OCI-LY7 (cell line): ENCODE measurements at regions not wholly inside any gene's neighbourhood (a gene's known extent, or its start where the extent isn't known, plus 50 kb on each side); places are given as distances from the start of the nearest gene placed in this dataset.

ENCODE experiments used
- BruUV-seq: library from RNA; stranded (reverse); fragments of 400-500 nt; replicated peaks from 2 replicates; lab custom pipeline; 2021; lab: Mats Ljungman, UMichigan
- CTCF ChIA-PET: fragments of 300-600 bp; sonication (Branson Sonifier 250); formaldehyde crosslinking; loops from one replicate; lab custom pipeline; 2022; ENCODE audit warnings: antibody characterized with exemption; ENCODE audit not compliant: unreplicated experiment; lab: Charles Lee
- POLR2A ChIA-PET: fragments of 300-600 bp; sonication (Branson Sonifier 250); formaldehyde crosslinking; loops from one replicate; lab custom pipeline; 2022; ENCODE audit warnings: antibody characterized with exemption; lab: Charles Lee
- DNase-seq: peaks from one replicate; pipeline ENCODE4 v3.0.0-alpha.2; 2015; ENCODE audit warnings: low spot score
- H2AFZ ChIP-seq: fragments of 200-600 bp; sonication (generic), shearing (Covaris generic); 2 replicates; pipeline ENCODE4 v1.6.1; 2014; ENCODE audit warnings: mild to moderate bottlenecking, antibody characterized with exemption, low read length, moderate library complexity
- H3K27ac ChIP-seq: fragments of 200-600 bp; sonication (generic); 2 replicates; pipeline ENCODE4 v1.5.1; 2014; ENCODE audit warnings: mixed run types, low read depth, mild to moderate bottlenecking, moderate library complexity, low read length, inconsistent platforms; ENCODE audit not compliant: poor library complexity, severe bottlenecking
- H3K36me3 ChIP-seq: fragments of 200-600 bp; sonication (generic); 2 replicates; pipeline ENCODE4 v1.6.1; 2014; ENCODE audit warnings: mild to moderate bottlenecking, antibody characterized with exemption, low read length, moderate library complexity, mixed read lengths; ENCODE audit not compliant: insufficient read depth
- H3K4me1 ChIP-seq: fragments of 200-600 bp; sonication (generic); 2 replicates; pipeline ENCODE4 v1.5.1; 2014; ENCODE audit warnings: mild to moderate bottlenecking, low read length; ENCODE audit not compliant: insufficient read depth, poor library complexity, severe bottlenecking
- H3K4me2 ChIP-seq: fragments of 200-600 bp; sonication (generic); 2 replicates; pipeline ENCODE4 v1.6.1; 2014; ENCODE audit warnings: mild to moderate bottlenecking, low read length
- H3K4me3 ChIP-seq: fragments of 200-600 bp; sonication (generic); 2 replicates; pipeline ENCODE4 v1.5.1; 2014; ENCODE audit warnings: mild to moderate bottlenecking, low read depth, low read length; ENCODE audit not compliant: poor library complexity, severe bottlenecking
- H3K79me2 ChIP-seq: fragments of 200-600 bp; sonication (generic); 2 replicates; pipeline ENCODE4 v1.6.1; 2016; ENCODE audit warnings: low read depth, mild to moderate bottlenecking, low read length, moderate library complexity, mixed read lengths; ENCODE audit not compliant: insufficient read depth
- H3K9me2 ChIP-seq: fragments of 200-600 bp; sonication (generic); 2 replicates; pipeline ENCODE4 v1.6.1; 2016; ENCODE audit warnings: mild to moderate bottlenecking, low read length, mixed read lengths; ENCODE audit not compliant: insufficient read depth
- H3K9me3 ChIP-seq: fragments of 200-600 bp; sonication (generic); 2 replicates; pipeline ENCODE4 v1.6.1; 2014; ENCODE audit warnings: mild to moderate bottlenecking, mixed run types, low read length, mixed read lengths
- H4K20me1 ChIP-seq: fragments of 200-600 bp; sonication (generic); 2 replicates; pipeline ENCODE4 v1.6.1; 2014; ENCODE audit warnings: mild to moderate bottlenecking, antibody characterized with exemption, low read length, moderate library complexity, mixed read lengths; ENCODE audit not compliant: insufficient read depth
- EZH2phosphoT487 ChIP-seq: fragments of 200-600 bp; sonication (generic); IDR thresholded peaks from 2 replicates; pipeline ENCODE4 v1.6.1; 2018; ENCODE audit warnings: low read depth, borderline replicate concordance, mild to moderate bottlenecking, mixed run types, antibody characterized with exemption, low read length, moderate library complexity, mixed read lengths
- intact Hi-C: fragments of 100-400 bp; cut with micrococcal nuclease; formaldehyde crosslinking; loops from one replicate; pipeline ENCODE4 v1.10.0; 2022; ENCODE audit not compliant: unreplicated experiment
- TF ChIP-seq, protein P1 (sequence below): fragments of 200-600 bp; sonication (generic); conservative IDR thresholded peaks from 2 replicates; pipeline ENCODE4 v1.5.1; 2014; ENCODE audit warnings: mild to moderate bottlenecking, antibody characterized with exemption, low read length, moderate library complexity, mixed read lengths

DNA sequence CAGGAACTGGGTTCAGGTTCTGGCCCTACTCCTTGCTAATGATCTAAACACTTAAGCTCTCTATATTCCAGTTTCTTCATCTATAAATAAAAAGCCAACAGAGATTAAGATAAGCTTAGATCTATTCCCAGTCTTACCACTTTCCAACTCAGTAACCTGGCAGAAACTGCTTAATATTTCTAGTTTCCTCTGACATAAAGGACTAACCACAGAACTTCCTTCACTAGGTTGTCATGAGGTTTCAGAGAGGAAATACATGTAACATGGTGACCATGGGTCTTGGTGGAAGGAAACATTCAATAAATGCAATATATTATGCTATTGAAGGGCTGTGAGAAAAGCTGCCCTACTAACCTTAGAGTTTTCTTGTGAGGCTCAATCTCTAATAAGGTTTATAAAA lies 114.4 kb upstream of the PDE1A start:
- Histone ChIP-seq H2AFZ (no peak overlapping the region), H3K4me3 (no peak overlapping the region), H3K9me3 (no peaks in the 10 kb centered on the region), H3K27ac (no peak overlapping the region), H4K20me1 (no peaks in the 10 kb centered on the region), H3K4me2 (no peak overlapping the region), H3K36me3 (no peaks in the 10 kb centered on the region), H3K9me2 (no peaks in the 10 kb centered on the region), H3K4me1 (no peaks in the 10 kb centered on the region), H3K79me2 (no peaks in the 10 kb centered on the region)
- TF ChIP-seq, protein P1, sequence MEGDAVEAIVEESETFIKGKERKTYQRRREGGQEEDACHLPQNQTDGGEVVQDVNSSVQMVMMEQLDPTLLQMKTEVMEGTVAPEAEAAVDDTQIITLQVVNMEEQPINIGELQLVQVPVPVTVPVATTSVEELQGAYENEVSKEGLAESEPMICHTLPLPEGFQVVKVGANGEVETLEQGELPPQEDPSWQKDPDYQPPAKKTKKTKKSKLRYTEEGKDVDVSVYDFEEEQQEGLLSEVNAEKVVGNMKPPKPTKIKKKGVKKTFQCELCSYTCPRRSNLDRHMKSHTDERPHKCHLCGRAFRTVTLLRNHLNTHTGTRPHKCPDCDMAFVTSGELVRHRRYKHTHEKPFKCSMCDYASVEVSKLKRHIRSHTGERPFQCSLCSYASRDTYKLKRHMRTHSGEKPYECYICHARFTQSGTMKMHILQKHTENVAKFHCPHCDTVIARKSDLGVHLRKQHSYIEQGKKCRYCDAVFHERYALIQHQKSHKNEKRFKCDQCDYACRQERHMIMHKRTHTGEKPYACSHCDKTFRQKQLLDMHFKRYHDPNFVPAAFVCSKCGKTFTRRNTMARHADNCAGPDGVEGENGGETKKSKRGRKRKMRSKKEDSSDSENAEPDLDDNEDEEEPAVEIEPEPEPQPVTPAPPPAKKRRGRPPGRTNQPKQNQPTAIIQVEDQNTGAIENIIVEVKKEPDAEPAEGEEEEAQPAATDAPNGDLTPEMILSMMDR, result no peak
- no peak for TF ChIP-seq EZH2phosphoT487
- DNase-seq, result no peak
- no TSS peak for BruUV-seq
- intact Hi-C loops, result loop anchor here (1.0 kb wide), 1 partner anchor 12 kb away; no protein-coding TSS in a partner anchor
- ChIA-PET CTCF (no interaction called here), POLR2A (interaction anchor here (0.7 kb wide), 1 partner anchor 10 kb away, joined by 3 read pairs; no protein-coding TSS in a partner anchor)

DNA sequence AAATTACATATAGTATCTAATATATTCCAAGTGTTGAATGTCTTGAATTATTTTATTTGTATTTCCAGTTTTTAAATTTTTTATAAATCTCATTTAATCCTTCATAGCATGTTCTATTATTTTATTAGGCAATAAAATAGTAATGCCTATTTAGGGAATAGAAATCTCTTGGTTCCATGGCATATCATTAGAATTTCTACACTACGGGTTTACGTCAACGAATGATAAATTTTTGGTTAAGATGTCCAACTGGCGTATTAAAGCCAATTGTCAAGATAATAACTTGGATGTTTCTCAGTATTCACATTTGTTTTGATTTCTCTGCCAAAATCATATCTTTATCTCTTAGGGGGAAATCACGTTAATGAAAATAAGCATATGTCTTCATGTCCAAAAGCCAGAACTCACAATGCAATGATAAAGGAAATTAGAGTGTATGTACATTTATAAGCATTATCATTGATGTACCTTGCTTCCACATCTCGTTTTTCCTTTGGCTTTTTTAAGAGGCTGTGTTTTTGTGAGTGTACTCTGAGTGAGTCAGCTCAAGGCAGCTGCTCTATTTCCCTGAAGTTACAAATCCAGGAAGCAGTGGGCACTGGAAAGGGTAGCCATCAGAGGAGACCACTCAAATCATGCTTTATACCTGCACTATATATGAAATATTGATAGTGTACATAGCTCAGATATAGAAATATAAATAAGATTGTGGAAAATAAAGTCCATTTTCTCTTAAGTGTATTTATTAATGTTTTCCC lies 115.8 kb upstream of the PDE1A start:
- no peaks in the 10 kb centered on the region for H3K79me2 ChIP-seq
- intact Hi-C loops, result no loop called here
- H3K4me3 ChIP-seq, result no peak overlapping the region
- ChIA-PET CTCF (no interaction called here), POLR2A (interaction anchor here (0.6 kb wide), 1 partner anchor 26 kb away, joined by 3 read pairs; no protein-coding TSS in a partner anchor)
- H3K4me2 ChIP-seq, result no peak overlapping the region
- H3K36me3 ChIP-seq, result no peaks in the 10 kb centered on the region
- H4K20me1 ChIP-seq, result no peaks in the 10 kb centered on the region
- no peak overlapping the region for H3K27ac ChIP-seq
- H2AFZ ChIP-seq, result no peak overlapping the region
- TF ChIP-seq, protein P1, result no peak
- TF ChIP-seq EZH2phosphoT487, result no peak
- no peaks in the 10 kb centered on the region for H3K4me1 ChIP-seq
- no peaks in the 10 kb centered on the region for H3K9me3 ChIP-seq
- no peaks in the 10 kb centered on the region for H3K9me2 ChIP-seq
- BruUV-seq, result no TSS peak
- no peak for DNase-seq
